Keratinocyte (primary cell): ENCODE measurements at regions not wholly inside any gene's neighbourhood (a gene's known extent, or its start where the extent isn't known, plus 50 kb on each side); places are given as distances from the start of the nearest gene placed in this dataset.

Experiments
- DNase-seq: peaks from one replicate; pipeline ENCODE4 v3.0.0-alpha.2; 2011; ENCODE audit warnings: low read depth, missing footprints, low spot score
- FAIRE-seq: peaks from 2 replicates; lab custom pipeline; 2011; peaks lifted over from hg19 to GRCh38; lab: Jason Lieb, UNC
- H2AFZ ChIP-seq: 2 replicates; pipeline ENCODE4 v1.6.0; 2012; ENCODE audit warnings: low read length, control low read depth, inconsistent platforms; ENCODE audit not compliant: control insufficient read depth
- H3K27ac ChIP-seq: 2 replicates; pipeline ENCODE4 v1.5.1; 2011; ENCODE audit warnings: low read length; ENCODE audit not compliant: control insufficient read depth, insufficient read depth
- H3K27me3 ChIP-seq: 3 replicates; pipeline ENCODE4 v1.6.0; 2011; ENCODE audit warnings: low read length; ENCODE audit not compliant: control insufficient read depth, insufficient read depth; ENCODE audit errors: extremely low read depth
- H3K36me3 ChIP-seq, 2 experiments: 2 replicates in 1 of 2; 3 replicates in 1 of 2; pipeline ENCODE4 v1.5.1; 2011; ENCODE audit warnings: low read length in 2 of 2, mild to moderate bottlenecking in 1 of 2; ENCODE audit not compliant: control insufficient read depth in 2 of 2, insufficient read depth in 2 of 2; ENCODE audit errors: extremely low read depth in 1 of 2
- H3K4me1 ChIP-seq: 3 replicates; pipeline ENCODE4 v1.5.1; 2011; ENCODE audit warnings: low read length; ENCODE audit not compliant: control insufficient read depth, insufficient read depth; ENCODE audit errors: extremely low read depth
- H3K4me2 ChIP-seq: 3 replicates; pipeline ENCODE4 v1.6.0; 2011; ENCODE audit warnings: low read depth, low read length; ENCODE audit not compliant: control insufficient read depth, insufficient read depth; ENCODE audit errors: extremely low read depth
- H3K4me3 ChIP-seq, 3 experiments: fragments of 200-600 bp in 1 of 3; sonication (generic) in 1 of 3; 2 replicates in 2 of 3; 3 replicates in 1 of 3; pipeline ENCODE4 v1.5.1; 2011 to 2016; ENCODE audit warnings: low read length in 3 of 3, mild to moderate bottlenecking in 3 of 3, control low read depth in 2 of 3, inconsistent platforms in 1 of 3, low read depth in 1 of 3, mixed read lengths in 1 of 3, mixed run types in 1 of 3, moderate library complexity in 1 of 3; ENCODE audit not compliant: control insufficient read depth in 2 of 3, insufficient read depth in 2 of 3; ENCODE audit errors: extremely low read depth in 1 of 3
- H3K79me2 ChIP-seq: 2 replicates; pipeline ENCODE4 v1.6.0; 2012; ENCODE audit warnings: low read length; ENCODE audit not compliant: control insufficient read depth, insufficient read depth
- H3K9ac ChIP-seq: 3 replicates; pipeline ENCODE4 v1.6.0; 2011; ENCODE audit warnings: low read length; ENCODE audit not compliant: control insufficient read depth, insufficient read depth; ENCODE audit errors: extremely low read depth
- H3K9me1 ChIP-seq: 3 replicates; pipeline ENCODE4 v1.6.0; 2011; ENCODE audit warnings: low read length; ENCODE audit not compliant: control insufficient read depth, insufficient read depth; ENCODE audit errors: extremely low read depth
- H3K9me3 ChIP-seq: 2 replicates; pipeline ENCODE4 v1.5.1; 2012; ENCODE audit warnings: low read depth, low read length; ENCODE audit not compliant: control insufficient read depth
- H4K20me1 ChIP-seq: 3 replicates; pipeline ENCODE4 v1.6.0; 2011; ENCODE audit warnings: low read length; ENCODE audit not compliant: control insufficient read depth, insufficient read depth; ENCODE audit errors: extremely low read depth
- CTCF ChIP-seq, 3 experiments: IDR thresholded peaks in 1 of 3; conservative IDR thresholded peaks in 1 of 3; optimal IDR thresholded peaks in 1 of 3; 2 replicates in 2 of 3; 3 replicates in 1 of 3; pipeline versions ENCODE3 to v1.5.1; 2011; ENCODE audit warnings: low read length in 3 of 3, mild to moderate bottlenecking in 3 of 3, moderate library complexity in 2 of 3, control low read depth in 1 of 3, inconsistent platforms in 1 of 3; ENCODE audit not compliant: insufficient read depth in 2 of 3; ENCODE audit errors: extremely low read depth in 1 of 3
- EZH2 ChIP-seq: IDR thresholded peaks from one replicate; pipeline ENCODE4 v1.6.1; 2012; ENCODE audit warnings: inconsistent platforms, mild to moderate bottlenecking, low read length, moderate library complexity
- dilution Hi-C: fragments of 300-500 bp; cut with MboI; formaldehyde crosslinking; loops from one replicate; pipeline ENCODE4 v1.7.0; 2020; ENCODE audit warnings: low sequenced_read_pairs; ENCODE audit not compliant: extremely low pct_ligation_motif_present

- Histone ChIP-seq H3K27ac (no peak overlapping the region), H3K27me3 (no peaks in the 10 kb centered on the region), H2AFZ (no peak overlapping the region), H4K20me1 (no peaks in the 10 kb centered on the region), H3K4me3 (no peak overlapping the region), H3K36me3 (no peaks in the 10 kb centered on the region), H3K9ac (no peak overlapping the region), H3K4me2 (no peak overlapping the region), H3K79me2 (no peaks in the 10 kb centered on the region), H3K9me1 (no peaks in the 10 kb centered on the region), H3K4me1 (no peaks in the 10 kb centered on the region), H3K9me3 (no peaks in the 10 kb centered on the region)
- no peak for TF ChIP-seq EZH2
- TF ChIP-seq CTCF (optimal IDR thresholded peaks at IDR 0.05 in 1 of 3, IDR thresholded peaks at IDR 0.05 in 1 of 3, conservative IDR thresholded peaks at IDR 0.05 in 1 of 3; ENCODE audit: extremely low read depth in 1 of 3, insufficient read depth in 2 of 3, low read length in 3 of 3) = no peak
- dilution Hi-C loops = no loop called here
- FAIRE-seq (no peak), DNase-seq (no peak)
Observed at GRCh38 chr4:23976423-23976822, 86.6 kb upstream of the PPARGC1A start.

GRCh38 chr4:23973308-23973855 lies 83.5 kb upstream of the PPARGC1A start:
- Histone ChIP-seq H3K4me2 (no peak overlapping the region), H3K27me3 (no peaks in the 10 kb centered on the region), H3K4me1 (no peaks in the 10 kb centered on the region), H3K9me1 (no peaks in the 10 kb centered on the region), H3K36me3 (no peaks in the 10 kb centered on the region), H4K20me1 (no peaks in the 10 kb centered on the region), H2AFZ (no peak overlapping the region), H3K4me3 (no peak overlapping the region), H3K9ac (no peak overlapping the region), H3K9me3 (no peaks in the 10 kb centered on the region), H3K27ac (no peak overlapping the region), H3K79me2 (no peaks in the 10 kb centered on the region)
- no peak for DNase-seq
- FAIRE-seq = no peak
- dilution Hi-C loops = no loop called here
- TF ChIP-seq EZH2 (no peak), CTCF (optimal IDR thresholded peaks at IDR 0.05 in 1 of 3, IDR thresholded peaks at IDR 0.05 in 1 of 3, conservative IDR thresholded peaks at IDR 0.05 in 1 of 3; ENCODE audit: extremely low read depth in 1 of 3, insufficient read depth in 2 of 3, low read length in 3 of 3) (no peak)
